Astrocyte (in vitro differentiated cells and primary cell): ENCODE measurements at regions not wholly inside any gene's neighbourhood (a gene's known extent, or its start where the extent isn't known, plus 50 kb on each side); places are given as distances from the start of the nearest gene placed in this dataset.

Experiments used
- DNase-seq: peaks from one replicate; pipeline ENCODE4 v3.0.0-alpha.2; 2010; ENCODE audit warnings: low read depth
- FAIRE-seq: peaks from 2 replicates; lab custom pipeline; 2011; peaks lifted over from hg19 to GRCh38; lab: Jason Lieb, UNC
- H2AFZ ChIP-seq: 2 replicates; pipeline ENCODE4 v1.6.0; 2012; ENCODE audit warnings: low read depth, low read length, inconsistent platforms
- H3K27ac ChIP-seq: 2 replicates; pipeline ENCODE4 v1.5.1; 2011; ENCODE audit warnings: low read depth, low read length, inconsistent platforms
- H3K27me3 ChIP-seq: 2 replicates; pipeline ENCODE4 v1.6.0; 2011; ENCODE audit warnings: low read length, inconsistent platforms; ENCODE audit not compliant: insufficient read depth
- H3K36me3 ChIP-seq: 2 replicates; pipeline ENCODE4 v1.5.1; 2011; ENCODE audit warnings: low read length, inconsistent platforms; ENCODE audit not compliant: insufficient read depth
- H3K4me1 ChIP-seq: 2 replicates; pipeline ENCODE4 v1.5.1; 2011; ENCODE audit warnings: low read length, inconsistent platforms; ENCODE audit not compliant: insufficient read depth
- H3K4me2 ChIP-seq: 2 replicates; pipeline ENCODE4 v1.6.0; 2012; ENCODE audit warnings: low read length, inconsistent platforms
- H3K4me3 ChIP-seq: 2 replicates; pipeline ENCODE4 v1.5.1; 2011; ENCODE audit warnings: low read depth, mild to moderate bottlenecking, low read length, inconsistent platforms; ENCODE audit not compliant: insufficient read depth
- H3K79me2 ChIP-seq: 2 replicates; pipeline ENCODE4 v1.6.0; 2012; ENCODE audit warnings: mild to moderate bottlenecking, low read length, inconsistent platforms; ENCODE audit not compliant: insufficient read depth
- H3K9ac ChIP-seq: 2 replicates; pipeline ENCODE4 v1.6.0; 2012; ENCODE audit warnings: mild to moderate bottlenecking, low read length, inconsistent platforms
- H3K9me3 ChIP-seq: 2 replicates; pipeline ENCODE4 v1.5.1; 2012; ENCODE audit warnings: low read depth, mild to moderate bottlenecking, low read length, inconsistent platforms; ENCODE audit not compliant: insufficient read depth
- H4K20me1 ChIP-seq: 2 replicates; pipeline ENCODE4 v1.6.0; 2012; ENCODE audit warnings: low read length, inconsistent platforms; ENCODE audit not compliant: insufficient read depth
- H3K27ac Mint-ChIP-seq: one replicate; pipeline ENCODE4 v1.8.0; 2021; ENCODE audit warnings: mild to moderate bottlenecking, mixed read lengths; ENCODE audit not compliant: unreplicated experiment
- H3K27me3 Mint-ChIP-seq: one replicate; pipeline ENCODE4 v1.8.0; 2021; ENCODE audit warnings: low read depth, mixed read lengths; ENCODE audit not compliant: unreplicated experiment
- H3K36me3 Mint-ChIP-seq: one replicate; pipeline ENCODE4 v1.8.0; 2021; ENCODE audit warnings: low read depth, mixed read lengths; ENCODE audit not compliant: unreplicated experiment
- H3K4me1 Mint-ChIP-seq: one replicate; pipeline ENCODE4 v1.8.0; 2021; ENCODE audit warnings: low read depth, mixed read lengths; ENCODE audit not compliant: unreplicated experiment
- H3K4me3 Mint-ChIP-seq: one replicate; pipeline ENCODE4 v1.8.0; 2021; ENCODE audit warnings: mild to moderate bottlenecking, moderate library complexity, mixed read lengths; ENCODE audit not compliant: unreplicated experiment
- H3K9me3 Mint-ChIP-seq: one replicate; pipeline ENCODE4 v1.8.0; 2021; ENCODE audit warnings: mild to moderate bottlenecking, mixed read lengths; ENCODE audit not compliant: unreplicated experiment
- CTCF ChIP-seq: IDR thresholded peaks from 2 replicates; pipeline ENCODE4 v1.5.1; 2011; ENCODE audit warnings: low read depth, mild to moderate bottlenecking, inconsistent platforms, low read length, moderate library complexity; ENCODE audit not compliant: insufficient read depth
- EZH2 ChIP-seq: IDR thresholded peaks from 2 replicates; pipeline ENCODE4 v1.6.1; 2012; ENCODE audit warnings: mild to moderate bottlenecking, low read length, inconsistent platforms; ENCODE audit not compliant: insufficient read depth

DNA sequence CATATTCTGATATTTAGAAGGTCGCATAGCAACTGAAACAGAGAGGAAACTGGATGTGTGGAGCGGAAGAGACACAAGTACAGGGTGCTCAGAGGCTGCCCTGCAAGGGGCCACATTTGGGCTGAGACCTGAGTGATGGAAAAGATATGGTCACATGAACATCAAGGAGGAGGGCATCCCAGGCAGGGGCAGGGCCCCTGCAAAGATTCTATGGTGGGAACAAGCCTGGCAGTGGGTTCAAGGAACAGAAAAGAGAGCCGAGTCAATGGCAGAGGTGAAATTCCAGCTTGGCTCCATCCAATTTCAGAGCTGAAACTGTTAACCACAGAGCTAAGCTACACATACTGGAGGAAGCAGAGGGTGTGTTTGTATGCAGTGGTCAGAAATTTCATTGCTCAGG lies 227.7 kb downstream of the PRDM2 start:
- no peak overlapping the region for H3K27ac Mint-ChIP-seq
- H3K27me3 Mint-ChIP-seq, result peaks cover 27% of the 10 kb centered on the region
- TF ChIP-seq EZH2 (no peak), CTCF (no peak)
- Histone ChIP-seq H3K4me3 (no peak overlapping the region), H3K9me3 (no peaks in the 10 kb centered on the region), H3K4me1 (no peaks in the 10 kb centered on the region), H2AFZ (no peak overlapping the region), H3K36me3 (no peaks in the 10 kb centered on the region), H3K9ac (no peak overlapping the region), H3K79me2 (no peaks in the 10 kb centered on the region), H3K4me2 (no peak overlapping the region), H3K27me3 (no peaks in the 10 kb centered on the region), H3K27ac (no peak overlapping the region), H4K20me1 (no peaks in the 10 kb centered on the region)
- H3K36me3 Mint-ChIP-seq, result no peaks in the 10 kb centered on the region
- no peaks in the 10 kb centered on the region for H3K9me3 Mint-ChIP-seq
- no peak overlapping the region for H3K4me3 Mint-ChIP-seq
- H3K4me1 Mint-ChIP-seq, result peaks cover under 1% of the 10 kb centered on the region
- no peak for DNase-seq
- no peak for FAIRE-seq

GRCh38 chr1:13929313-13929712 lies 229.3 kb downstream of the PRDM2 start:
- Mint-ChIP-seq H3K27me3 (peaks cover 30% of the 10 kb centered on the region), H3K4me3 (no peak overlapping the region), H3K9me3 (no peaks in the 10 kb centered on the region), H3K4me1 (no peaks in the 10 kb centered on the region), H3K27ac (no peak overlapping the region), H3K36me3 (no peaks in the 10 kb centered on the region)
- Histone ChIP-seq H3K4me1 (no peaks in the 10 kb centered on the region), H3K9ac (no peak overlapping the region), H2AFZ (no peak overlapping the region), H3K4me3 (no peak overlapping the region), H3K4me2 (no peak overlapping the region), H3K9me3 (no peaks in the 10 kb centered on the region), H3K27ac (no peak overlapping the region), H3K79me2 (no peaks in the 10 kb centered on the region), H4K20me1 (no peaks in the 10 kb centered on the region), H3K27me3 (no peaks in the 10 kb centered on the region), H3K36me3 (no peaks in the 10 kb centered on the region)
- TF ChIP-seq EZH2 (no peak), CTCF (no peak)
- no peak for DNase-seq
- FAIRE-seq, result no peak

DNA sequence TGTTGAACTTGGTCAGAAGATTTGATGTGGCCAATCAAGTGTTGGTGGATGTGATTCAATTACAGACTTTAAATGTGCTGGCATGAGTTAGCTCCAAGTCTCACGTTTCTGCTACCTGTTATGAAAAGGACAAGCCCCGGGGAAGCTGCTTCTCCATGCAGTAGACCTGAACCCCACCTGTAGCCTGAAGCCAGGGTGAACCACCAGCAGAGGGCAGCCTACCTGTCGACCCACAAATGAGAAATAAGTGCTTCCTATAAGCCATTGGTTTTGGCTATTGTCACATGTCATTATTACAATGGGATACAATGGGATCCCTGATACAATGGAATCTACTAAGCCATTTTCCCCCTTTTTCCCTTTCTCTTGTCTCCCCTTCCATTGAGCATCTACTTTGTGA lies 230.2 kb downstream of the PRDM2 start:
- H4K20me1 ChIP-seq, result no peaks in the 10 kb centered on the region
- H3K27me3 Mint-ChIP-seq, result peaks cover 29% of the 10 kb centered on the region
- H3K27ac Mint-ChIP-seq, result no peak overlapping the region
- H3K27ac ChIP-seq, result no peak overlapping the region
- no peaks in the 10 kb centered on the region for H3K27me3 ChIP-seq
- FAIRE-seq (no peak), DNase-seq (no peak)
- no peaks in the 10 kb centered on the region for H3K9me3 ChIP-seq
- TF ChIP-seq CTCF (no peak), EZH2 (no peak)
- no peaks in the 10 kb centered on the region for H3K9me3 Mint-ChIP-seq
- no peak overlapping the region for H3K4me2 ChIP-seq
- no peaks in the 10 kb centered on the region for H3K4me1 ChIP-seq
- H3K4me3 Mint-ChIP-seq, result no peak overlapping the region
- no peak overlapping the region for H3K9ac ChIP-seq
- H3K79me2 ChIP-seq, result no peaks in the 10 kb centered on the region
- no peaks in the 10 kb centered on the region for H3K36me3 ChIP-seq
- H3K36me3 Mint-ChIP-seq, result no peaks in the 10 kb centered on the region
- H3K4me1 Mint-ChIP-seq, result no peaks in the 10 kb centered on the region
- H2AFZ ChIP-seq, result no peak overlapping the region
- H3K4me3 ChIP-seq, result no peak overlapping the region
